Right cardiac atrium (tissue), 5 donors: ENCODE measurements at regions not wholly inside any gene's neighbourhood (a gene's known extent, or its start where the extent isn't known, plus 50 kb on each side); places are given as distances from the start of the nearest gene placed in this dataset.

Source experiments
- ATAC-seq, 2 donors: fragments of 200-7000 bp; cut with Tn5 transposase; one replicate each; pipeline versions ENCODE4 v1.8.0 to v1.9.1; 2020; ENCODE audit warnings: moderate library complexity in 2 of 2, mild to moderate bottlenecking in 1 of 2
- DNase-seq, 3 donors: peaks; one replicate each; pipeline ENCODE4 v3.0.0-alpha.2; 2020
- H3K27ac ChIP-seq: one replicate; pipeline ENCODE4 v1.5.1; 2013; ENCODE audit warnings: mild to moderate bottlenecking, low read length, control low read depth, moderate library complexity
- H3K27me3 ChIP-seq: one replicate; pipeline ENCODE4 v1.6.1; 2013; ENCODE audit not compliant: control insufficient read depth, insufficient read depth
- H3K4me1 ChIP-seq: one replicate; pipeline ENCODE4 v1.6.1; 2013; ENCODE audit warnings: low read length; ENCODE audit not compliant: control insufficient read depth, insufficient read depth
- H3K4me3 ChIP-seq: one replicate; pipeline ENCODE4 v1.5.1; 2013; ENCODE audit warnings: low read length, control low read depth
- H3K9me3 ChIP-seq: one replicate; pipeline ENCODE4 v1.6.1; 2013; ENCODE audit warnings: low read length; ENCODE audit not compliant: control insufficient read depth
- WGBS: extraction: QIAGEN DNeasy Blood & Tissue Kit; methylation state at CpG from one replicate; pipeline ENCODE4 v1.1.7; 2013; 5-methylcytosine and 5-hydroxymethylcytosine counted together
- intact Hi-C, 4 donors: fragments of 100-400 bp; cut with DNase I; formaldehyde crosslinking; loops; one replicate each; pipeline versions ENCODE4 v1.11.0 to v1.14.0; 2022 to 2023
- donor health status: healthy with polysubstance abuse.
- donor health status: DM: no; HTN: yes; CAD: no.
- donor health status: DM: no; HTN: no; CAD: no.
- donor health status: DM: no; HTN: yes; CAD: no; lungs with severe emphysema.
- donor health status: DM: yes; HTN: yes; CAD: no.

DNA sequence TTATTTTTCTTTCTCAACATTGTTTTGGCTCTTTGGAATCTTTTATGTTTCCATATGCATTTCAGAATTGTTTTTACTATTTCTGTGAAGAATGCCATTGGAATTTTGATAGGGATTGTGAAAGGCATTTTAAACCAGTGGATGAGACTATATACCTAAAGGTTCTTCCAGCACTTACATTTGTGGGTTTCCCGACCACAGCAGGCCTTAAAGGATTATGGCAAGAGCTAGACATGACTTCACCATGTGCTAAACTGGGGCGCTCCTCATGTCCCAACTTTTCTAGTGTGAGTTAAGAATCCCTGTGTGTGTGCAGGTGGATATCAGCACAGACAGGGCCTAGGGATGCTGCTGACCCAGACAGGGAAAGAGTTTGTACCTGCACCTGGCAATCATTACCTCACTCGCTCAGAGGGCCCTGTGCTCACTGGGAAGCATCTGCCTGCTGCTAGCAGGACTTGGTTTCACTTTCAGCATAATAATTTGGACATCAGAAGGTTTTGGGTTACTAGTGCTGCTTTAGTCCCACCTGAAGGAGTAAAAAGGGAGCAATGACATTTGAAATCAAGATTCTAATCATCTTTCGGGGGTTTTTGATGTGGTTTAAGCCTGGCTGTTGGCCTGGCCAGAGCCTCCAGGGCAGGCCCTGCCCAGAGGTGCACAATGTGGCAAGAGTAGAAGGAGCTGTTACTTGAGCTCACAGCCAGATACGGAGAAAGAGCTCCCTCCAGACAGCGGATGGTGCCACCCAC lies 137.1 kb downstream of the CDC5L start:
- no peak overlapping the region for H3K27ac ChIP-seq
- WGBS = 91% methylated on average over 6 of the region's 6 CpGs
- H3K9me3 ChIP-seq = no peaks in the 10 kb centered on the region
- no peaks in the 10 kb centered on the region for H3K4me1 ChIP-seq
- intact Hi-C loops = no loop called here
- no peak for DNase-seq
- H3K4me3 ChIP-seq = no peak overlapping the region
- H3K27me3 ChIP-seq = no peaks in the 10 kb centered on the region
- no peak for ATAC-seq

DNA sequence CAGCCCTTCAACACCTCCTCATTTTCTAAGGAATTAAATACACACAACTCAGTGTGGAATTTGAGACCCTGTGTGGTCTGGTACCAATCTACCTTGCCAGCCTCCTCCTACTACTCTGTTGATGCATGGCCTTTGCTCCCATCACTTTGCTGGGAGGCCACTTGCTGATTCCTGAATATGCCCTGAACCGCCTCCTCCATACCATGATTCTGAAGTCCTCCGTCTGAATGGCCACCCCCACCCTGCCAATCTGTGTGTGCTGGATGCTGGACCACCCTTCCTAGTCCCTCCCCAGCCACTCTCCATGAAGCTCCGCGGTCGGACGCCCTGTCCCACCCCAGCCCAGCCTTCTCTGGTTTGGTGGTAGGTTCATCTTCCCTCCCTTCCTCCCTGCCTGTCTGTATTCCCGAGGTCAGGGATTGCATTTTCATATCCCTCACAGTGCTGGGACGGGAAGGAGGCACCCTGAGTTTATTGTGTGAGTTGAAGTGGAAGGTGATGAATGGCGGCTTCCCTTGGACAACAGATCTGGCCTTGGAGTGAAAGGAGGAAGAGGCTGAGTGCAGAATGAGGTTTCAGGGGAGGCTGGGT lies 138.3 kb downstream of the CDC5L start:
- Histone ChIP-seq H3K27me3 (no peaks in the 10 kb centered on the region), H3K4me3 (no peak overlapping the region), H3K27ac (no peak overlapping the region), H3K4me1 (no peaks in the 10 kb centered on the region), H3K9me3 (no peaks in the 10 kb centered on the region)
- no peak for ATAC-seq
- 81% methylated on average over 9 of the region's 9 CpGs for WGBS
- intact Hi-C loops = no loop called here
- no peak for DNase-seq

GRCh38 chr6:44527181-44527580 lies 139.7 kb downstream of the CDC5L start:
- 59% methylated on average over 6 of the region's 6 CpGs for WGBS
- H3K4me1 ChIP-seq = no peaks in the 10 kb centered on the region
- no peaks in the 10 kb centered on the region for H3K9me3 ChIP-seq
- intact Hi-C loops = no loop called here
- H3K27me3 ChIP-seq = no peaks in the 10 kb centered on the region
- no peak overlapping the region for H3K4me3 ChIP-seq
- H3K27ac ChIP-seq = no peak overlapping the region
- DNase-seq = no peak
- ATAC-seq = no peak

- ATAC-seq (no peak), DNase-seq (no peak)
- intact Hi-C loops = no loop called here
- Histone ChIP-seq H3K9me3 (no peaks in the 10 kb centered on the region), H3K4me1 (no peaks in the 10 kb centered on the region), H3K4me3 (no peak overlapping the region), H3K27ac (no peak overlapping the region), H3K27me3 (no peaks in the 10 kb centered on the region)
- WGBS = 73% methylated on average over 14 of the region's 14 CpGs
Observed at GRCh38 chr6:44527583-44528369, 140.3 kb downstream of the CDC5L start.

DNA sequence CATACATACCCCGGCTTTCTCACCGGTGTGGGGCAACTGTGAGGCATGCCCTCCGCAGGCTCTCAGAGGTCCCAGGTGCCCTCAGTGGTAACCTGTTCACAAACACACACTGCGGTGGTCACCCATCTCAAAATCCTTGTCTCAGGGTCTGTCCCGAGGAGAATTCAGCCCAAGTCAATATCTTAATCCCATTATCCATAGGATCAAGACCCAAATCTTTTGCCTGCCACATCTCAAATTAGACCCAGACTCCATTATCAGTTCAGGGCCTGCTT lies 140.8 kb downstream of the CDC5L start:
- H3K4me3 ChIP-seq = no peak overlapping the region
- intact Hi-C loops = no loop called here
- no peaks in the 10 kb centered on the region for H3K9me3 ChIP-seq
- WGBS = 81% methylated on average over 5 of the region's 5 CpGs
- no peaks in the 10 kb centered on the region for H3K4me1 ChIP-seq
- DNase-seq (no peak), ATAC-seq (no peak)
- H3K27ac ChIP-seq = no peak overlapping the region
- H3K27me3 ChIP-seq = no peaks in the 10 kb centered on the region

DNA sequence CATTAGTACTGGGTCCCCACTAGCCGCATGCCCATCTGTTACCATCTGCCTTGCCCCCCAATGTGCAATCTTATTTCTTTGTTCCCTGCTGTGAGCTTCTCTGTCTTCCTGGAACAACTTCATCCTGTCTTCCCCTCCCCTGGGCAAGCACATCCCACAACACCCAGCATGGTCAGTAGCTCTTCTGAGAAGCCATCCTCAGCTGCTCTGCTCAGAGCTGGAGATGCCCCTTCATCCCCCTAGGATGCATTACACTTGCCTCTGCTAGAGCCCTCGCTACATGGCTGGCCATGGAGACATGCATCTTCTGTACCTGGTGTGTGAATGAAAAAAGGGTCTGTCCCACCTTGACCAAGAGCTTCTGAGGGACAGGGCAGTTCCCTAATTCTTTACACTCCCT lies 141.2 kb downstream of the CDC5L start:
- 72% methylated on average over 2 of the region's 2 CpGs for WGBS
- Histone ChIP-seq H3K4me3 (no peak overlapping the region), H3K9me3 (no peaks in the 10 kb centered on the region), H3K27me3 (no peaks in the 10 kb centered on the region), H3K4me1 (no peaks in the 10 kb centered on the region), H3K27ac (no peak overlapping the region)
- no peak for ATAC-seq
- DNase-seq = no peak
- intact Hi-C loops = no loop called here

- WGBS = 56% methylated on average over 11 of the region's 11 CpGs
- no peaks in the 10 kb centered on the region for H3K9me3 ChIP-seq
- no peaks in the 10 kb centered on the region for H3K4me1 ChIP-seq
- DNase-seq (no peak), ATAC-seq (no peak)
- H3K27me3 ChIP-seq = no peaks in the 10 kb centered on the region
- H3K4me3 ChIP-seq = no peak overlapping the region
- H3K27ac ChIP-seq = no peak overlapping the region
- intact Hi-C loops = no loop called here
Observed at GRCh38 chr6:44529146-44529905, 141.8 kb downstream of the CDC5L start.

- Histone ChIP-seq H3K9me3 (no peaks in the 10 kb centered on the region), H3K27me3 (no peaks in the 10 kb centered on the region), H3K27ac (no peak overlapping the region), H3K4me3 (no peak overlapping the region), H3K4me1 (no peaks in the 10 kb centered on the region)
- DNase-seq = peak in 1 of 3 donors; percentile 69
- intact Hi-C loops = no loop called here
- 81% methylated on average over 8 of the region's 8 CpGs for WGBS
- peak; percentile 43 to 61 for ATAC-seq
Observed at GRCh38 chr6:44530209-44530909, 142.9 kb downstream of the CDC5L start.

DNA sequence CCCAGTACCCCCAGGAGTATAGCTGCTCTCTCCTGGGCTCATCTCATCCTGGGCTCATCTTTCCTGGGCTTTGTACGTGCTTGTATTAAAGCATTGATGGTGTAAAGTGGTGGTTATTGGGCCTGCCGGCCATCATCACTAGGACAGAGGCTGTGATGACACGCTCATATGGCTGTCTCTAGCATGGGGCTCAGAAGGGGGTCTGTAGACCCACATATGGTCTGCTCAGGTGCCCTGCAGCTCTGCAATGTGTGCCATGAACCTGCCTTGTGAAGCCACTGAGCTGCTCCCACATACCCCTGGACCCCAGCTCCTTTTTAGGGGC lies 143.4 kb downstream of the CDC5L start:
- no peaks in the 10 kb centered on the region for H3K27me3 ChIP-seq
- H3K9me3 ChIP-seq = no peaks in the 10 kb centered on the region
- no peaks in the 10 kb centered on the region for H3K4me1 ChIP-seq
- H3K27ac ChIP-seq = no peak overlapping the region
- 85% methylated on average over 3 of the region's 3 CpGs for WGBS
- no peak for DNase-seq
- intact Hi-C loops = no loop called here
- no peak overlapping the region for H3K4me3 ChIP-seq
- ATAC-seq = no peak

DNA sequence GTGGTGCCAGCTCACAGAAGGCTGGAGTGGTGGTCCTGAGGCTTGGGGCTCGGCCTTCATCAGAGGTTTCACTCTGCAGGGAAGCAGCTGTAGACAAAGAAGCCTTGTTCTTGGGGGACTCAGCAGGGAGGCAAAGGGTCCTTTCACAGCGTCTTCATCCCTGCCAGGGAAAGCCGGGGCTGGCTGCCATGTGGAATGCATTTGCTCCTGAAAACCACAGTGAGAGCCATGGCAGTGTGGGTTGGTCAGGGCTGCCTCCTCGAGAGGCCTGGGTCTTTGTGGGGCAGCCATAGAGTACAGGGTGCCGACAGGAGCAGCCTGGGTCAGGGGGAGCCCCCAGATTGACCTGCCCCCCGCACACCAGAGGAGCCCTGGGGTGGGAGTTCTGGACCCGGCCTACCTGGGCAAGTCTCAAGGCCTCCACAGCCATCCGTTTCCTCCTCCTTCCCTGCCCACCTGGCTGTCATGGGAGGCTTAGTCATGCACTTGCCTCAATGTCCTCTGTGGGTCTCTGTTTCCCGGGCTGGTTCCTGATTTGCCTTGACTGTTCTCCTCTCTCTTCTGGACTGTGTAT lies 144.0 kb downstream of the CDC5L start:
- no peak for ATAC-seq
- Histone ChIP-seq H3K27ac (no peak overlapping the region), H3K9me3 (no peaks in the 10 kb centered on the region), H3K4me3 (no peak overlapping the region), H3K4me1 (no peaks in the 10 kb centered on the region), H3K27me3 (no peaks in the 10 kb centered on the region)
- intact Hi-C loops = no loop called here
- DNase-seq = no peak
- WGBS = 74% methylated on average over 9 of the region's 9 CpGs
